Breast epithelium (tissue), 3 donors: ENCODE measurements at regions not wholly inside any gene's neighbourhood (a gene's known extent, or its start where the extent isn't known, plus 50 kb on each side); places are given as distances from the start of the nearest gene placed in this dataset.

Source experiments
- CTCF ChIP-seq, 3 donors: fragments of 450-650 bp; IDR thresholded peaks; one replicate each; pipeline ENCODE4 v1.5.1; 2016 to 2017; ENCODE audit warnings: antibody characterized with exemption in 3 of 3, mild to moderate bottlenecking in 3 of 3, moderate library complexity in 3 of 3
- POLR2A ChIP-seq: fragments of 450-650 bp; IDR thresholded peaks from one replicate; pipeline ENCODE4 v1.6.1; 2016; ENCODE audit warnings: antibody characterized with exemption, mild to moderate bottlenecking, moderate library complexity

GRCh38 chr1:87834941-87835340 is 506.3 kb downstream of the LMO4 start:
- TF ChIP-seq CTCF (IDR thresholded peaks at IDR 0.05) (no peak), POLR2A (no peak)
